Endothelial cell of umbilical vein (primary cell): ENCODE measurements at regions not wholly inside any gene's neighbourhood (a gene's known extent, or its start where the extent isn't known, plus 50 kb on each side); places are given as distances from the start of the nearest gene placed in this dataset.

Experiments
- BruUV-seq: library from RNA; stranded (reverse); fragments of 400-500 nt; replicated peaks from 2 replicates; lab custom pipeline; 2021; lab: Mats Ljungman, UMichigan
- CTCF ChIA-PET: fragments of 300-600, 350-600 bp; sonication (Branson Sonifier 250); formaldehyde crosslinking; loops from one replicate; lab custom pipeline; 2021; ENCODE audit warnings: antibody characterized with exemption, inconsistent platforms; lab: Charles Lee
- POLR2A ChIA-PET: fragments of 300-600, 350-600 bp; sonication (Branson Sonifier 250); formaldehyde crosslinking; loops from one replicate; lab custom pipeline; 2021; ENCODE audit warnings: antibody characterized with exemption, inconsistent platforms; lab: Charles Lee
- DNase-seq: peaks from one replicate; pipeline ENCODE4 v3.0.0-alpha.2; 2011; ENCODE audit warnings: low read depth, low spot score
- FAIRE-seq: peaks from 2 replicates; lab custom pipeline; 2011; peaks lifted over from hg19 to GRCh38; lab: Jason Lieb, UNC
- H2AFZ ChIP-seq: 2 replicates; pipeline ENCODE4 v1.6.0; 2012; ENCODE audit warnings: low read depth, low read length, control low read depth, inconsistent platforms
- H3K27ac ChIP-seq: 2 replicates; pipeline ENCODE4 v1.5.1; 2011; ENCODE audit warnings: low read depth, mild to moderate bottlenecking, control low read depth, low read length, moderate library complexity; ENCODE audit not compliant: insufficient read depth
- H3K27me3 ChIP-seq, 2 experiments: 2 replicates each; pipeline versions ENCODE4 v1.6.0 to v1.6.1; 2011; ENCODE audit warnings: low read length in 2 of 2, mixed read lengths in 1 of 2; ENCODE audit not compliant: control insufficient read depth in 2 of 2, insufficient read depth in 2 of 2
- H3K36me3 ChIP-seq, 2 experiments: 2 replicates in 1 of 2; 3 replicates in 1 of 2; pipeline ENCODE4 v1.5.1; 2011; ENCODE audit warnings: low read length in 2 of 2, mild to moderate bottlenecking in 1 of 2, moderate library complexity in 1 of 2; ENCODE audit not compliant: control insufficient read depth in 2 of 2, insufficient read depth in 2 of 2; ENCODE audit errors: extremely low read depth in 1 of 2
- H3K4me1 ChIP-seq: 3 replicates; pipeline ENCODE4 v1.5.1; 2011; ENCODE audit warnings: mild to moderate bottlenecking, low read length; ENCODE audit not compliant: control insufficient read depth, insufficient read depth; ENCODE audit errors: extremely low read depth
- H3K4me2 ChIP-seq: 2 replicates; pipeline ENCODE4 v1.6.1; 2011; ENCODE audit warnings: low read length, control low read depth, mixed read lengths; ENCODE audit not compliant: insufficient read depth
- H3K4me3 ChIP-seq, 3 experiments: fragments of 200-600 bp in 1 of 3; sonication (generic), shearing (Covaris generic) in 1 of 3; replicated peaks in 1 of 3; 2 replicates each; pipeline ENCODE4 v1.5.1; 2011 to 2016; ENCODE audit warnings: control low read depth in 3 of 3, low read length in 3 of 3, mild to moderate bottlenecking in 2 of 3, inconsistent platforms in 1 of 3, low read depth in 1 of 3, moderate library complexity in 1 of 3; ENCODE audit not compliant: insufficient read depth in 1 of 3
- H3K79me2 ChIP-seq: 2 replicates; pipeline ENCODE4 v1.6.0; 2012; ENCODE audit warnings: low read length, inconsistent platforms; ENCODE audit not compliant: control insufficient read depth, insufficient read depth
- H3K9ac ChIP-seq: replicated peaks from 2 replicates; pipeline ENCODE3; 2011; ENCODE audit warnings: low read length, control low read depth; ENCODE audit not compliant: insufficient read depth; ENCODE audit errors: extremely low read depth
- H3K9me1 ChIP-seq: replicated peaks from 3 replicates; pipeline ENCODE4 v1.6.0; 2011; ENCODE audit warnings: mild to moderate bottlenecking, low read length; ENCODE audit not compliant: control insufficient read depth, insufficient read depth; ENCODE audit errors: extremely low read depth
- H3K9me3 ChIP-seq: replicated peaks from 2 replicates; pipeline ENCODE4 v1.5.1; 2012; ENCODE audit warnings: low read length, inconsistent platforms; ENCODE audit not compliant: control insufficient read depth, insufficient read depth
- H4K20me1 ChIP-seq: replicated peaks from 2 replicates; pipeline ENCODE3; 2011; ENCODE audit warnings: mild to moderate bottlenecking, low read length; ENCODE audit not compliant: control insufficient read depth, insufficient read depth; ENCODE audit errors: extremely low read depth
- EZH2 ChIP-seq: IDR thresholded peaks from 2 replicates; pipeline ENCODE4 v1.6.1; 2012; ENCODE audit warnings: borderline replicate concordance, low read depth, mild to moderate bottlenecking, moderate library complexity, low read length, inconsistent platforms; ENCODE audit not compliant: severe bottlenecking
- GATA2 ChIP-seq: IDR thresholded peaks from 2 replicates; pipeline ENCODE4 v1.7.0; 2011; ENCODE audit warnings: low read depth, mild to moderate bottlenecking, moderate library complexity, mixed read lengths, low read length; ENCODE audit not compliant: insufficient read length, insufficient read depth
- JUN ChIP-seq: IDR thresholded peaks from 2 replicates; pipeline ENCODE4 v1.6.1; 2011; ENCODE audit warnings: borderline replicate concordance, low read depth; ENCODE audit not compliant: insufficient read length, insufficient read depth
- POLR2A ChIP-seq: IDR thresholded peaks from 2 replicates; pipeline ENCODE4 v1.6.1; 2012; ENCODE audit warnings: low read depth, mild to moderate bottlenecking, control low read depth, low read length
- POLR2AphosphoS5 ChIP-seq: IDR thresholded peaks from 2 replicates; pipeline ENCODE4 v1.6.1; 2012; ENCODE audit warnings: low read depth, mild to moderate bottlenecking, control low read depth, low read length, moderate library complexity; ENCODE audit not compliant: insufficient read depth
- dilution Hi-C: fragments of 300-500 bp; cut with MboI; formaldehyde crosslinking; loops from one replicate; pipeline ENCODE4 v1.15.0; 2019; ENCODE audit warnings: low sequenced_read_pairs; ENCODE audit not compliant: extremely low pct_ligation_motif_present
- intact Hi-C: fragments of 100-400 bp; cut with micrococcal nuclease; formaldehyde crosslinking; loops from one replicate; pipeline ENCODE4 v1.10.0; 2022
- TF ChIP-seq, protein P1 (sequence below), 2 donors: IDR thresholded peaks; 1 replicate in 1 of 2; 2 replicates in 1 of 2; pipeline ENCODE4 v1.5.1; 2011; ENCODE audit warnings: low read length in 2 of 2, mild to moderate bottlenecking in 2 of 2, moderate library complexity in 2 of 2, control low read depth in 1 of 2, inconsistent platforms in 1 of 2, low read depth in 1 of 2; ENCODE audit not compliant: insufficient read depth in 1 of 2; ENCODE audit errors: extremely low read depth in 1 of 2
- TF ChIP-seq, protein P2 (sequence below): IDR thresholded peaks from 2 replicates; pipeline ENCODE4 v1.6.1; 2011; ENCODE audit not compliant: insufficient read depth, insufficient read length

DNA sequence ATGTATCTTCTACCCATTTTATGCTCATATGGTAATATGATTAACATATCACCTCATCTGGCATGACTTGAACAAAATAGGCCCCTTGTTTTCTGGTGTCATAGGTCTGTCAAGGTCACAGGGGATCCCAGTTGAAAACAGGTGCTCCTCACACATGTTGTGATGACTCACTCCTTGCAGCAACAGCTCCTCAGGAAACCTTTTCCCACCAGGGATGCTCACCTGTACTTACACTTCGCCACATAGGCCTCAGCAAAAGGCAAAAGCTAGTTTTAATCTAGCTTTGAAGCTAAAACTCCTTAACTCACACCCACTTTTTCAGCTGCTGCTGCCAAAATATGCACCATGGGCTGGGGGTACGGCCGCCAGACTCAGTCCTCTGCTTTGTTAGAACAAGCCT, 110.0 kb upstream of the SOX21 start:
- Histone ChIP-seq H3K4me3 (no peak overlapping the region), H3K27me3 (peaks cover 0 to 7% of the 10 kb centered on the region in 2 experiments), H3K36me3 (no peaks in the 10 kb centered on the region), H3K79me2 (no peaks in the 10 kb centered on the region), H3K9me1 (no peaks in the 10 kb centered on the region), H4K20me1 (no peaks in the 10 kb centered on the region), H3K9ac (no peak overlapping the region), H2AFZ (no peak overlapping the region), H3K4me2 (no peak overlapping the region), H3K4me1 (no peaks in the 10 kb centered on the region), H3K9me3 (no peaks in the 10 kb centered on the region), H3K27ac (no peak overlapping the region)
- dilution Hi-C loops, result no loop called here
- intact Hi-C loops, result no loop called here
- DNase-seq, result no peak
- ChIA-PET POLR2A (no interaction called here), CTCF (no interaction called here)
- TF ChIP-seq POLR2AphosphoS5, result no peak
- TF ChIP-seq, protein P1, sequence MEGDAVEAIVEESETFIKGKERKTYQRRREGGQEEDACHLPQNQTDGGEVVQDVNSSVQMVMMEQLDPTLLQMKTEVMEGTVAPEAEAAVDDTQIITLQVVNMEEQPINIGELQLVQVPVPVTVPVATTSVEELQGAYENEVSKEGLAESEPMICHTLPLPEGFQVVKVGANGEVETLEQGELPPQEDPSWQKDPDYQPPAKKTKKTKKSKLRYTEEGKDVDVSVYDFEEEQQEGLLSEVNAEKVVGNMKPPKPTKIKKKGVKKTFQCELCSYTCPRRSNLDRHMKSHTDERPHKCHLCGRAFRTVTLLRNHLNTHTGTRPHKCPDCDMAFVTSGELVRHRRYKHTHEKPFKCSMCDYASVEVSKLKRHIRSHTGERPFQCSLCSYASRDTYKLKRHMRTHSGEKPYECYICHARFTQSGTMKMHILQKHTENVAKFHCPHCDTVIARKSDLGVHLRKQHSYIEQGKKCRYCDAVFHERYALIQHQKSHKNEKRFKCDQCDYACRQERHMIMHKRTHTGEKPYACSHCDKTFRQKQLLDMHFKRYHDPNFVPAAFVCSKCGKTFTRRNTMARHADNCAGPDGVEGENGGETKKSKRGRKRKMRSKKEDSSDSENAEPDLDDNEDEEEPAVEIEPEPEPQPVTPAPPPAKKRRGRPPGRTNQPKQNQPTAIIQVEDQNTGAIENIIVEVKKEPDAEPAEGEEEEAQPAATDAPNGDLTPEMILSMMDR (IDR thresholded peaks at IDR 0.05; ENCODE audit: extremely low read depth in 1 of 2, insufficient read depth in 1 of 2, low read depth in 1 of 2, low read length in 2 of 2), result no peak
- no peak for TF ChIP-seq POLR2A
- TF ChIP-seq, protein P2, sequence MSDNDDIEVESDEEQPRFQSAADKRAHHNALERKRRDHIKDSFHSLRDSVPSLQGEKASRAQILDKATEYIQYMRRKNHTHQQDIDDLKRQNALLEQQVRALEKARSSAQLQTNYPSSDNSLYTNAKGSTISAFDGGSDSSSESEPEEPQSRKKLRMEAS, result no peak
- no peak for TF ChIP-seq GATA2
- no peak for TF ChIP-seq EZH2
- TF ChIP-seq JUN, result no peak
- no peak for FAIRE-seq
- BruUV-seq, result no TSS peak
